GM23338 (cell line): ENCODE measurements at regions not wholly inside any gene's neighbourhood (a gene's known extent, or its start where the extent isn't known, plus 50 kb on each side); places are given as distances from the start of the nearest gene placed in this dataset.

ENCODE experiments used
- ATAC-seq: fragments of 200-7000 bp; cut with Tn5 transposase; 3 replicates; pipeline ENCODE4 v1.9.1; 2020
- DNase-seq: peaks from one replicate; pipeline ENCODE4 v3.0.0-alpha.2; 2015; ENCODE audit warnings: low spot score
- H2AFZ ChIP-seq: fragments of 200-600 bp; sonication (generic); 2 replicates; pipeline ENCODE4 v1.8.0; 2016; ENCODE audit warnings: antibody characterized with exemption, mild to moderate bottlenecking, moderate library complexity
- H3F3A ChIP-seq: fragments of 200-600 bp; sonication (generic); replicated peaks from 2 replicates; pipeline ENCODE4 v1.8.0; 2017; ENCODE audit warnings: antibody characterized with exemption, mixed run types, low read depth
- H3K27ac ChIP-seq: fragments of 200-600 bp; sonication (generic); 2 replicates; pipeline ENCODE4 v1.6.1; 2016; ENCODE audit warnings: low read depth
- H3K27me3 ChIP-seq: fragments of 200-600 bp; sonication (generic); 2 replicates; pipeline ENCODE4 v1.8.0; 2016; ENCODE audit warnings: mild to moderate bottlenecking, mixed run types, moderate library complexity; ENCODE audit not compliant: insufficient read depth
- H3K36me3 ChIP-seq: fragments of 200-600 bp; sonication (generic); 2 replicates; pipeline ENCODE4 v1.8.0; 2016; ENCODE audit warnings: mild to moderate bottlenecking; ENCODE audit not compliant: insufficient read depth
- H3K4me1 ChIP-seq: fragments of 200-600 bp; sonication (generic); 2 replicates; pipeline ENCODE4 v1.8.0; 2016; ENCODE audit warnings: mild to moderate bottlenecking, moderate library complexity; ENCODE audit not compliant: insufficient read depth
- H3K4me2 ChIP-seq: fragments of 200-600 bp; sonication (generic); 2 replicates; pipeline ENCODE4 v1.7.1; 2017; ENCODE audit warnings: mixed run types
- H3K4me3 ChIP-seq: fragments of 200-600 bp; sonication (generic); 2 replicates; pipeline ENCODE4 v1.6.1; 2016; ENCODE audit warnings: mixed run types
- H3K79me2 ChIP-seq: fragments of 200-600 bp; sonication (generic); replicated peaks from 2 replicates; pipeline ENCODE4 v1.8.0; 2017; ENCODE audit warnings: mild to moderate bottlenecking; ENCODE audit not compliant: insufficient read depth
- H3K9me2 ChIP-seq: fragments of 200-600 bp; sonication (generic); 2 replicates; pipeline ENCODE4 v1.8.0; 2017; ENCODE audit not compliant: insufficient read depth
- H4K20me1 ChIP-seq: fragments of 200-600 bp; sonication (generic); replicated peaks from 2 replicates; pipeline ENCODE4 v1.8.0; 2017; ENCODE audit warnings: mild to moderate bottlenecking; ENCODE audit not compliant: insufficient read depth
- H3K27ac Mint-ChIP-seq: 2 replicates; pipeline ENCODE4 v1.8.0; 2020; ENCODE audit warnings: inconsistent platforms, mild to moderate bottlenecking, moderate library complexity, mixed read lengths
- H3K27me3 Mint-ChIP-seq: 3 replicates; pipeline ENCODE4 v1.8.0; 2022; ENCODE audit warnings: low read depth, mild to moderate bottlenecking, moderate library complexity, mixed read lengths, inconsistent platforms; ENCODE audit not compliant: insufficient read depth, poor library complexity
- H3K36me3 Mint-ChIP-seq: 3 replicates; pipeline ENCODE4 v1.8.0; 2021; ENCODE audit warnings: low read depth, mild to moderate bottlenecking, inconsistent platforms, moderate library complexity, mixed read lengths
- H3K4me1 Mint-ChIP-seq: 3 replicates; pipeline ENCODE4 v1.8.0; 2020; ENCODE audit warnings: mild to moderate bottlenecking, inconsistent platforms, mixed read lengths
- H3K4me3 Mint-ChIP-seq: 3 replicates; pipeline ENCODE4 v1.8.0; 2021; ENCODE audit warnings: moderate library complexity, mild to moderate bottlenecking, inconsistent platforms, mixed read lengths
- H3K9me3 Mint-ChIP-seq: 3 replicates; pipeline ENCODE4 v1.8.0; 2020; ENCODE audit warnings: moderate library complexity, mild to moderate bottlenecking, inconsistent platforms, mixed read lengths
- CREB1 ChIP-seq: fragments of 250-450 bp; sonication (Bioruptor Pico); IDR thresholded peaks from 2 replicates; pipeline ENCODE4 v1.5.0; 2020; ENCODE audit warnings: low read depth, mild to moderate bottlenecking, moderate library complexity
- EZH2 ChIP-seq: fragments of 200-600 bp; sonication (generic); IDR thresholded peaks from one replicate; pipeline ENCODE4 v1.8.0; 2017; ENCODE audit warnings: antibody characterized with exemption, mild to moderate bottlenecking, low read depth; ENCODE audit not compliant: unreplicated experiment
- EZH2phosphoT487 ChIP-seq: fragments of 200-600 bp; sonication (generic); IDR thresholded peaks from one replicate; pipeline ENCODE4 v1.8.1; 2018; ENCODE audit warnings: antibody characterized with exemption; ENCODE audit not compliant: unreplicated experiment
- JUNB ChIP-seq: IDR thresholded peaks from one replicate; pipeline ENCODE4 v1.6.1; 2016; ENCODE audit warnings: antibody characterized with exemption; ENCODE audit not compliant: unreplicated experiment
- NANOG ChIP-seq: IDR thresholded peaks from 2 replicates; pipeline ENCODE4 v1.6.1; 2016; ENCODE audit warnings: antibody characterized with exemption, borderline replicate concordance
- STAT1 ChIP-seq: IDR thresholded peaks from one replicate; pipeline ENCODE4 v1.6.1; 2016; ENCODE audit warnings: antibody characterized with exemption; ENCODE audit not compliant: unreplicated experiment
- ZNF114 ChIP-seq: fragments of 250-450 bp; sonication (Bioruptor Pico); IDR thresholded peaks from 2 replicates; pipeline ENCODE4 v1.5.0; 2020; ENCODE audit warnings: mild to moderate bottlenecking, moderate library complexity
- ZNF331 ChIP-seq: fragments of 250-450 bp; sonication (Bioruptor Pico); IDR thresholded peaks from 2 replicates; pipeline ENCODE4 v1.5.0; 2020; ENCODE audit warnings: low read depth, mild to moderate bottlenecking, moderate library complexity
- TF ChIP-seq, protein P1 (sequence below), 2 experiments: fragments of 200-600 bp in 1 of 2; sonication (generic) in 1 of 2; conservative IDR thresholded peaks; 2 replicates each; pipeline versions ENCODE4 v1.5.1 to v1.6.1; 2016 to 2017; ENCODE audit warnings: antibody characterized with exemption in 2 of 2, low read depth in 2 of 2, mild to moderate bottlenecking in 2 of 2, moderate library complexity in 1 of 2
- TF ChIP-seq, protein P2 (sequence below): IDR thresholded peaks from one replicate; pipeline ENCODE4 v1.6.1; 2018; ENCODE audit warnings: antibody characterized with exemption; ENCODE audit not compliant: unreplicated experiment
- TF ChIP-seq, protein P3 (sequence below): IDR thresholded peaks from 2 replicates; pipeline ENCODE4 v1.6.1; 2016; ENCODE audit warnings: antibody characterized with exemption

DNA sequence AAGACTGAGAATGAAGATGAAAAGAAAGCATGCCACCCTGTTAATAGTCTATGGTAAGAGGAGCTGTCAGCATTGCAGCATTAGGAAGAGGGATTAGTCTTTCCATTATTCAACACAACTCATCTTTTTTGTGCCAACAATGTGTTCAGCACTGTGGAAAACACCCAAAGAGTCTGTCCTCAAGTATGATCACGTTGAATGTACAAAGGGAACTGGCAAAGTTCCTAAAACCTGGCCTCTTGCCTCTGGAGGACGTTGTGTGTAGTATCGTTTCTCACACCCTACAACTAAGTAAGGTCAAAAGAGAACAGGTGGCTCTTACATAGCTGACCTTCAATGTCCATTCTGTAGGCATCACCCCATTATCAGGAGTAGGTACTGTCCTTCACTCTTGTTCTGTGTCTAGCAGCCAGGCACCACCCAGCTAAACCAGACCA is 147.9 kb upstream of the THBS1 start:
- H3K36me3 Mint-ChIP-seq = no peaks in the 10 kb centered on the region
- no peaks in the 10 kb centered on the region for H3K27me3 ChIP-seq
- DNase-seq (no peak), ATAC-seq (no peak)
- peaks cover 26% of the 10 kb centered on the region for H3K4me1 Mint-ChIP-seq
- no peaks in the 10 kb centered on the region for H3F3A ChIP-seq
- H3K4me3 Mint-ChIP-seq = no peak overlapping the region
- no peaks in the 10 kb centered on the region for H3K9me3 Mint-ChIP-seq
- no peak overlapping the region for H2AFZ ChIP-seq
- peaks cover 22% of the 10 kb centered on the region for H3K9me2 ChIP-seq
- H3K79me2 ChIP-seq = no peaks in the 10 kb centered on the region
- H3K4me2 ChIP-seq = no peak overlapping the region
- H4K20me1 ChIP-seq = no peaks in the 10 kb centered on the region
- TF ChIP-seq ZNF114 (CRISPR knock-in tag) (no peak), EZH2 (no peak), EZH2phosphoT487 (no peak), NANOG (no peak), JUNB (no peak), STAT1 (no peak)
- TF ChIP-seq, protein P1, sequence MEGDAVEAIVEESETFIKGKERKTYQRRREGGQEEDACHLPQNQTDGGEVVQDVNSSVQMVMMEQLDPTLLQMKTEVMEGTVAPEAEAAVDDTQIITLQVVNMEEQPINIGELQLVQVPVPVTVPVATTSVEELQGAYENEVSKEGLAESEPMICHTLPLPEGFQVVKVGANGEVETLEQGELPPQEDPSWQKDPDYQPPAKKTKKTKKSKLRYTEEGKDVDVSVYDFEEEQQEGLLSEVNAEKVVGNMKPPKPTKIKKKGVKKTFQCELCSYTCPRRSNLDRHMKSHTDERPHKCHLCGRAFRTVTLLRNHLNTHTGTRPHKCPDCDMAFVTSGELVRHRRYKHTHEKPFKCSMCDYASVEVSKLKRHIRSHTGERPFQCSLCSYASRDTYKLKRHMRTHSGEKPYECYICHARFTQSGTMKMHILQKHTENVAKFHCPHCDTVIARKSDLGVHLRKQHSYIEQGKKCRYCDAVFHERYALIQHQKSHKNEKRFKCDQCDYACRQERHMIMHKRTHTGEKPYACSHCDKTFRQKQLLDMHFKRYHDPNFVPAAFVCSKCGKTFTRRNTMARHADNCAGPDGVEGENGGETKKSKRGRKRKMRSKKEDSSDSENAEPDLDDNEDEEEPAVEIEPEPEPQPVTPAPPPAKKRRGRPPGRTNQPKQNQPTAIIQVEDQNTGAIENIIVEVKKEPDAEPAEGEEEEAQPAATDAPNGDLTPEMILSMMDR (conservative IDR thresholded peaks at IDR 0.05; ENCODE audit: low read depth in 2 of 2) = no peak
- TF ChIP-seq, protein P2, sequence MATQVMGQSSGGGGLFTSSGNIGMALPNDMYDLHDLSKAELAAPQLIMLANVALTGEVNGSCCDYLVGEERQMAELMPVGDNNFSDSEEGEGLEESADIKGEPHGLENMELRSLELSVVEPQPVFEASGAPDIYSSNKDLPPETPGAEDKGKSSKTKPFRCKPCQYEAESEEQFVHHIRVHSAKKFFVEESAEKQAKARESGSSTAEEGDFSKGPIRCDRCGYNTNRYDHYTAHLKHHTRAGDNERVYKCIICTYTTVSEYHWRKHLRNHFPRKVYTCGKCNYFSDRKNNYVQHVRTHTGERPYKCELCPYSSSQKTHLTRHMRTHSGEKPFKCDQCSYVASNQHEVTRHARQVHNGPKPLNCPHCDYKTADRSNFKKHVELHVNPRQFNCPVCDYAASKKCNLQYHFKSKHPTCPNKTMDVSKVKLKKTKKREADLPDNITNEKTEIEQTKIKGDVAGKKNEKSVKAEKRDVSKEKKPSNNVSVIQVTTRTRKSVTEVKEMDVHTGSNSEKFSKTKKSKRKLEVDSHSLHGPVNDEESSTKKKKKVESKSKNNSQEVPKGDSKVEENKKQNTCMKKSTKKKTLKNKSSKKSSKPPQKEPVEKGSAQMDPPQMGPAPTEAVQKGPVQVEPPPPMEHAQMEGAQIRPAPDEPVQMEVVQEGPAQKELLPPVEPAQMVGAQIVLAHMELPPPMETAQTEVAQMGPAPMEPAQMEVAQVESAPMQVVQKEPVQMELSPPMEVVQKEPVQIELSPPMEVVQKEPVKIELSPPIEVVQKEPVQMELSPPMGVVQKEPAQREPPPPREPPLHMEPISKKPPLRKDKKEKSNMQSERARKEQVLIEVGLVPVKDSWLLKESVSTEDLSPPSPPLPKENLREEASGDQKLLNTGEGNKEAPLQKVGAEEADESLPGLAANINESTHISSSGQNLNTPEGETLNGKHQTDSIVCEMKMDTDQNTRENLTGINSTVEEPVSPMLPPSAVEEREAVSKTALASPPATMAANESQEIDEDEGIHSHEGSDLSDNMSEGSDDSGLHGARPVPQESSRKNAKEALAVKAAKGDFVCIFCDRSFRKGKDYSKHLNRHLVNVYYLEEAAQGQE = no peak
- peaks cover 26% of the 10 kb centered on the region for H3K4me1 ChIP-seq
- no peaks in the 10 kb centered on the region; the same call in 1 of the 2 replicates for H3K36me3 ChIP-seq
- peaks cover 1% of the 10 kb centered on the region for H3K27me3 Mint-ChIP-seq
- H3K4me3 ChIP-seq = no peak overlapping the region
- no peak overlapping the region for H3K27ac ChIP-seq
- H3K27ac Mint-ChIP-seq = no peak overlapping the region

DNA sequence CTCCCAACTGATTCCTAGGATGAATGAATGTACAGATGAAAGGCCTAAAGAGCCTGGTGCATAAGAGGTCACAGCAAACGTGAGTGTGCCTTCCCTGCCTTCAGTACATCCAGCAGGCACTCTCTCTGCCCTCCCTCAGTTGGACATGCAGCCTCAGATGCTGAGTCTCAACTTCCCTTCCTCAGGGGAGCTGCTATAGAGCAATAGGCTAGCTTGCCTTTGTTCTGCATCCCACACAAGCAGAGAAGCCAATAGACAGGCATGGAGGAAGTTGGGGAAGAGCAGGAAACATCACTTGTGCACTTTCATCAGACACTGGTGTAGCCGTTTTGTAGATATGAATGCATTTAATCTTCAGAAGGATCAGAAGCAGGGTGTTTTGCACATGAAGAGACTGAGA is 147.5 kb upstream of the THBS1 start:
- H3K27me3 Mint-ChIP-seq = peaks cover 1% of the 10 kb centered on the region
- H3K4me2 ChIP-seq = no peak overlapping the region

More for the DNA sequence above, 147.5 kb upstream of the THBS1 start:
- H4K20me1 ChIP-seq = no peaks in the 10 kb centered on the region
- no peak overlapping the region for H3K4me3 ChIP-seq
- Mint-ChIP-seq H3K4me3 (no peak overlapping the region), H3K9me3 (no peaks in the 10 kb centered on the region), H3K36me3 (no peaks in the 10 kb centered on the region), H3K4me1 (peaks cover 27% of the 10 kb centered on the region), H3K27ac (no peak overlapping the region)
- H3K27ac ChIP-seq = no peak overlapping the region
- no peaks in the 10 kb centered on the region for H3F3A ChIP-seq
- peaks cover 26% of the 10 kb centered on the region for H3K4me1 ChIP-seq
- no peaks in the 10 kb centered on the region; the same call in 1 of the 2 replicates for H3K36me3 ChIP-seq
- H3K9me2 ChIP-seq = peaks cover 22% of the 10 kb centered on the region
- no peaks in the 10 kb centered on the region for H3K27me3 ChIP-seq
- TF ChIP-seq, protein P1 (conservative IDR thresholded peaks at IDR 0.05; ENCODE audit: low read depth in 2 of 2) = no peak
- TF ChIP-seq, protein P3, sequence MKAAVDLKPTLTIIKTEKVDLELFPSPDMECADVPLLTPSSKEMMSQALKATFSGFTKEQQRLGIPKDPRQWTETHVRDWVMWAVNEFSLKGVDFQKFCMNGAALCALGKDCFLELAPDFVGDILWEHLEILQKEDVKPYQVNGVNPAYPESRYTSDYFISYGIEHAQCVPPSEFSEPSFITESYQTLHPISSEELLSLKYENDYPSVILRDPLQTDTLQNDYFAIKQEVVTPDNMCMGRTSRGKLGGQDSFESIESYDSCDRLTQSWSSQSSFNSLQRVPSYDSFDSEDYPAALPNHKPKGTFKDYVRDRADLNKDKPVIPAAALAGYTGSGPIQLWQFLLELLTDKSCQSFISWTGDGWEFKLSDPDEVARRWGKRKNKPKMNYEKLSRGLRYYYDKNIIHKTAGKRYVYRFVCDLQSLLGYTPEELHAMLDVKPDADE = no peak
- TF ChIP-seq CREB1 (CRISPR knock-in tag) = no peak
- no peak for TF ChIP-seq ZNF331 (CRISPR knock-in tag)
- TF ChIP-seq STAT1 = no peak
- ATAC-seq (no peak), DNase-seq (no peak)
- no peaks in the 10 kb centered on the region for H3K79me2 ChIP-seq
- no peak overlapping the region for H2AFZ ChIP-seq
